HT1080 (cell line): ENCODE measurements at regions not wholly inside any gene's neighbourhood (a gene's known extent, or its start where the extent isn't known, plus 50 kb on each side); places are given as distances from the start of the nearest gene placed in this dataset.

ENCODE experiments used
- DNase-seq: peaks from one replicate; pipeline ENCODE4 v3.0.0-alpha.2; 2015; ENCODE audit warnings: low read depth

DNA sequence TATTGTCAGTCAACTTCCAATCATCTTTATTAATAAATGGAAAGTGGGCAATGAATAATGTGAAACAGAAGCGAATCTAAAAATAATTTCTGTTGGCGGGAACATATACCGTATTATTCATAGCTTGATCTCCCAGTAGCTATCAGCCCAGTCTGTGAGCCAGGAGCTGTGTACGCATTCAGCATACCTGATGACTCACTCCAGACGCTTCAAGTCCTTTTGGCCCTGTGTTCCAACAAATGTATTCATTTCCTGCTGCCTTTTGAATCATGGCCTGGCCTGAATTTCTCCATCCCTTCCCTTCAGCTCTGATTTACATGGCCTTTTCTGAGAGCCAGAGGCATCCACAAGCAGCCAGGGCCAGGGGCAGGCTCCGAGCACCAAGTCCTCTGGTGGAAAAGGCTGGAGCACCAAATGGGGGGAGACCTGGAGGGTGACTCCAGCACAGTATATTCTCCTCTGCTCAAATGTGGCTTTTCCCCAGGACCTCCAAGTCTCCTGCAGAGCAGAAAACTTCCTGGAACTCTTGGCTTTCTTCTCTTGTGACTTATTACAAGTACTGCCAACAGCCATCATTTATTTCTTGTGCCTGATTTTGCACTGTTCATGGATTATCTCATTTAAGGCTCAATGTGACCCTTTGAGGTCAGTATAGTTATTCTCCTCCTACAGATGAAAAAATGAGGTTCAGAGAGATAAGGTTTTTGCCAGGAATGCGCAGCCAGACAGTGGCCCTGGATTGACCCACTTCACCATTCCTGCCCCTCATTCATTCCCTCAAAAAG, 108.7 kb downstream of the EN1 start:
- peak; percentile 90 for DNase-seq

DNA sequence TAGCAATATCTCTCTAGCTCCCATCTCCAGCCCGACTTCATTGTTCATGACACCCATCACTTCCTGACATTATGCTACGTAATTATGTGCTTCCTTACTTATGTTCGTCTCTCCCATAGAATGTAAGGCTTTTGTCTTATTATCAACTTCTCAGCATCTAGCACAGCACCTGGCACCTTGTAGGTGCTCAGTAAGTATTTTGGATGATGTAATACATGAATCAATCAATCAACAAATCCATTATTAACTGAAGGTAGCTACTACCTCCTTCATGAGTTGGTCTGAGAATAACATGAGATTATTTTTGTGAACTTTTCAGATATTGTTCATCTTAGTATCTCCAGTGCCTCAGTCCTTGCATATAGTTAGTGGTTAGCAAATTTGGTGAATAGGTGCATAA, 109.3 kb downstream of the EN1 start:
- no peak for DNase-seq

DNA sequence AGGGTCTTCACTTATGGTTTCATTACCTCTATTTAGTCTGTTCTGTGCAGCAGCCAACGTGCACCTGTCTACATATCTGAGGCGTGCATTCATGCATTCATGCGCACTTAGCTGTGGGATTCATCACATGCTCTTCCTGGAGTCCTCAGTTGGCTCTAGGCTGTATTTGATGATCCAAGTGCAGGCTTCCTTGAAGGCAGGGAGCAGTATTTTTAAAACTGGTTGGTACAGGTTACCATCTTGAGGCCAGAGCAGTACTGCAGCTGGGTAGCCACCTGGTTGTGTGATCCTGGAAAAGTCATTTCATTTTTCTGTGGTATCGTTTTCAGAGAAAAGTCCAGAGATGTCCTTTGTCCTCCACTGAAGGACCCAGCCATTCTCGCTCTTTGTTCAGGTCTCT, 109.8 kb downstream of the EN1 start:
- no peak for DNase-seq

DNA sequence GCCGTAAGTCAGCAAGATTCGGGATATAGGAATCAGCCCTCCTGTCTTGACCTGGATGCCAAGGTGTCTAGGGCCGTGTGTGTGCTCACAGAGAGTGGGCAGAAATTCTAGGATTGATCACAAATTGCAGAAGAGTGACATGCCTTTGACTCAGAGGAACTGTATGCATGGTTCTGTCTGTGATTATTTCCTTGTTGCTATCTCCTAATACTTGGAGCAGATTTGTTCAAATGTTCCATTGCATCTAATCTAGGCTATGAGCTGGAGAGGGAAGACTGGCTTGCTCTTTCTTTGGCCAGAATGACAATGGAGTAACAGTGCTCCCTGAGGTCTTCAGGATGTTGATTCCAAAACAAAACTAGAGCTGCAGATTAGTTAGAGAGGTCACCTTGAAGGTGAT, 115.0 kb downstream of the EN1 start:
- DNase-seq: no peak

DNA sequence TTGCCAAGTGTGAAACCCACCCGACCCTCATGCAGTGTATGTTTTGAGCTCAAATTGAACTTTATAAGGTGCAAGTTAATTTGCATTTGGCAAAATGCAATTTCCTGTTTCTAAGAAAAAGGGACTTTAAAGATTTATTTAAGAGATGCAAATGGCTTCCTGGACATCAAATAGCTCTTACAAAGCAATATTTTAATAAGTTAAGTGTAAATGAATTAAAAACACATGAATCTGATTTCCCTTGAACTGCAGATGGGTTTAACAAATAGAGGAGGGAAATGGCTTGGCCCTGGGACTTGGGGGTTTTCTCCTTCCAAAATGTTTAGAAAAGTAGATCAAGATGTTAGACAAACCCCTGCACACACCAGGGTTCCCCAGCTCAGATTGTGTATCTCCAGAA, 116.0 kb downstream of the EN1 start:
- no peak for DNase-seq

DNA sequence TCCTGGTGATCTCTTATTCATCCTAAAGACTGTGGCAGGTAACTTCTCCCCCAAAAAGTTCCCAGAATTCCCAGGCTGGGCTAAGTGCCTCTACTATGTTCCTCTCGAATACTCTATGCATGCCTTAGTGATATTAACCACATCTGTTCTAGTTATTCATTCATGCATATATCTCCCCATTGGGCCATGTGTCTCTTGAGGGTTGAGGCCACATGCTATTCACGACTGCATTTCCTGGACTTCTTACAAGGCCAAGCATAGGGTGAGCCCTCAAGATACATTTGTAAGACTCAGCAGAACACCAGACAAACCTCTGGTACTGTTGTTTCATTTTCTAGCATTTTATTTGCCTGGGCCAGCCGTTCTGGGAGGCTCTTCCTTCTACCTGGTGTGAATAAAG, 117.0 kb downstream of the EN1 start:
- no peak for DNase-seq

DNA sequence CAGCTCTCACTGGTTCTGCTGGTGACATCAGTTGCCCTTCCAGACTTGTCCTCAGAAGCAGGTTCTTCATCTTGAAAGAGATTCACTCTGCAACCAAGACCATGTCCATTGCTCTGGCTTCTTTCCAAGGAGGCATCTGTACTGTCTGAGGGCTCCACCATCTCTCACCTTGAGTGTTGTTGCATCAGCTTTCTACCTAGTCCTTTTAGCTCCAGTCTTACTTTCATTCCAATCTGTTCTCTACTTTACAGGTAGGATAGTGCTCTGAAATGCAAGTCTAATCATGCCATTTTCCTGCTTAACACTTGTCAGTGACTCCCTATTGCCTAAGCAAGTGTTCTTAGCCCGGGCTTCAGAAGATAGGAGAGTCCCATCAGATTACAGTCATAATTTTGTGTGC, 117.7 kb downstream of the EN1 start:
- DNase-seq: no peak

DNA sequence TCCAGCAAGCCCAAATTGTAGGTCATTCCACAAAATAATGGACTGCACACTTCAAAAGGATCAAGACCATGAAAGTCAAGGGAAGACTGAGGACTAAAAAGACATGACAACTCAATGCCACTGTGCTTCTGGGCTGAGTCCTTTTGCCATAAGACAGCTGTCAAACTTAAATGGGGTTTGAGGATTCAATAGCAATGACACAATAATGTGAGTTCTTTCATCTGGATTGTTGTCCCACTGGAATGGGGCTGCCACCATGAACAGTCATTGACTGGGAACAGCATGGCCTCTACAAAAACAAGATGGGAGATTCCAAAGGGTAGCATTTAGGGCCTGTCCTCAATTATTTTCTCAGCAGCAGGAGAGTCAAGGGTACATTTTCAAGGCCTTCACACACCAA, 118.5 kb downstream of the EN1 start:
- DNase-seq: no peak

DNA sequence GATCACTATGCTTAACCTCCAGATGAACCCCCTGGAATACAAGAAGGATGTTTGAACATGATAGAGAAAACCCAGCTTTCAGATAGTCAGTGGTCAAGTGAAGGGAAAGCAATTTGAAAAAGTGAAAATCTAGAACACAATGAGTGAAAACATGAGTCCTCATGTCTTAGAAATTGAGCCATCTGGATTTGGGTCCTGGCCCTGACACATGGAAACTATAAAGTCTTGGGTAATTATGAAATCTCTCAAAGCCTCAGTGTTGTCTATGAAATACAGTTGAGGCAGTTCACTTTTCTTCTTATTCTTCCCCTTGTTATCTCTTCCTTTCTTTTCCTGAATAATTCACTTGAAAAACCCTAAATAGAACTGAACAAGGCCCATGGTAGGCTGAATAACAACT, 120.6 kb downstream of the EN1 start:
- no peak for DNase-seq

DNA sequence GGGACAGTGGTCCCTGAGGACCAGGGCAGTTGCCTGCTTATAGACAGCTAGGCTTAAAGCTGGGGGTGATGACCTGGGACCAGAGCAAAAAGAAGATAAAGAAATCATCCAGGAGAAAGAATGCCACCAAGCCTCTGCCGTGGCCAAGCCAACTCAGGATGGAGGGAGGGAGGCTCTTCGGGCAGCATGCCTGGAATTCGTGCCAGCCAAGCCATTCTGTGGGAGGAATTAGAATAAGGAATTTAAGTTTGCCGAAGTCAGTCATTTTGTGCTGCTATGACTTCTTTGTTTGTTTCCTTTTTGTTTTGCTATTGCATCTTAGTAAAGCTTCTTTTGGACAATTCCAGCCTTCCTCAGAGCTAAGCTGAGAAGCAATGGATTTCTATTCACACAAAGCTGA, 124.1 kb downstream of the EN1 start:
- DNase-seq: no peak

DNA sequence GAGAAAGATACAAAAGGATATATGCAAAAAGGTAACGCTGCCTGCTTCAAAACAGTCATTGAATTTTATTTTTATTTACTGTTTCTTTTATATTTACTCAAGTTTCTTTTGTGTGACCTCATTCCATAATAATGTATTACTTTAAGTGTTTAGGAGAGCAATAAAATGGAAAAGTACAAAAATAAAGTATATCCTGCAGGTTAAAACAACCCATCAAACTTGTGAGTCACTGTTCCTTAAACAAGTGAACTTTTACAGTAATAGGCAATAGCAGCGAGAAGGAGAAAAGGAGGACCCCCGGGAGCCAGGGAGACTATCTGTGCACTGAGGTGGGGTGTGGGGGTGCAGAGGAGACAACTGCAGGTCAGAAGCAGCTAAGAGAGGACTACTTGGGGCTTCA, 124.5 kb downstream of the EN1 start:
- DNase-seq: no peak

DNA sequence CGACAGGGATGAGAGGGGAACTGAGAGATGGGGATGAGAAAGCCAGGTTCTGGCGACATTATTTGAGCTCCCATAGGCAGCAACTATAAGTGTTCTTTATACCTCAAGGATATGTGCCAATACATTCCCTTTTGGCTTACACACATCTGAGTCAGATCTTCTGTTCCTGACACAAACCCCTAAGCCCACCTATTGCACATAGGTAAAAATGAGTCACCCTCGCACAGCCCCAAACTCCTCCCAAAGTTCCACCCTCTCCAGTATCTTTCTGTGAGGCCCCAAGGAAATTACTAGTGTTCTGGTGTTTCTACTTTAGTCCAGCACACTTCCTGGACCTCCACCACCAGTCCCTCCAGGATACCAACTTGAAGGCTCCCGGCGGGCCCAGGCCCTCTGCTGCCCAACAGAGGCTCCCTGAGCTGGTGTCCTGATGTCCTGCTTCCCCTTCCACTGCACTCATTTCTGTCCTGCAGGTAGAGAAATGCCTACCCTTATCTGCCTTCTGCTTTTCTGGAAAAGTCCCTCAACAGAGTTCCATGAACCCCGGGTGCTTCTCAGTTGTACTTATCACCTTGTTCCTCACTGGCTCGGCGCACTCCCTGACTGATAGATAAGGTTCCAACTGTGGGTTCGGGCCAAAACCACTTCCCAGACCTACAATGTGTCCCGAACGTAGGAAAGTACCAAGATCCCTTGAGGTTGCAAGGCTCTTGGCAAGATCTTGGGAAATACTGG, 125.5 kb downstream of the EN1 start:
- peak; percentile 37 for DNase-seq

DNA sequence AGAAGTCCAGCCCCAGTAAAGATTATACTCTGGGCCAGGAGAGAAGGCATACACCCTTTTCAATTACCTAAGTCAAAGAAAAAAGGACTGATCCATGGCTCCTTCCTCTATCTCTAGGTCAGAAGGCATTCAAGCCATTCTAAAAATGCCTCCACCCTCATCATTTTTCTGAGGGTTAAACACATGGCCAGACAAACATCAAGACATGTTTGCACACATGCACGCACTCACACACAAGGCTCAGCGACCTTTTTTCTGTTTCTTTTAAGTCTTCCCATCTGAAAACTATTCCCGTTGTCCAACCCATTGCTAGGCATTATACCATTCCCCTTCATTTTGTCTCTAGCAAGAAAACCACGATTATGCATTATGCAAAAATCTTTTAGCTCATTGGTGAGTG, 126.6 kb downstream of the EN1 start:
- DNase-seq: no peak

DNA sequence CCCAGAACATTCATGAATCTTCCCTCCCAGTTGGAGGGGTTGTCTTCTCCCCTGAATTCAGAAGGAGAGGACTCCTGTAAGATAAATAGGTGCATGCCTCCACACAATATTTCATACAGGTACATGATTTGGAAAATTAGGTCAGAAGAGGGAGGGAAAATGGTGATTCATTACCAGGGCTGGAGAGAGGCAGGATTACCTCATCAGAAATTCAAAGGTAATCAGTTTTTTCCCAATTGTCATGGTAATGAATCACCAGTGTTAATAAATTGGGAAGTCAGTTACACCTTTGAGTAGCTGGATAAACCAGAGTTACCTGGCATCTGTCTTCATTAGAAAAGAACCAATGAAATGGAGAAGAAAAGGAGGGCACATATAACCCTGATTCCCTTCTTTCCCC, 128.5 kb downstream of the EN1 start:
- DNase-seq: no peak

DNA sequence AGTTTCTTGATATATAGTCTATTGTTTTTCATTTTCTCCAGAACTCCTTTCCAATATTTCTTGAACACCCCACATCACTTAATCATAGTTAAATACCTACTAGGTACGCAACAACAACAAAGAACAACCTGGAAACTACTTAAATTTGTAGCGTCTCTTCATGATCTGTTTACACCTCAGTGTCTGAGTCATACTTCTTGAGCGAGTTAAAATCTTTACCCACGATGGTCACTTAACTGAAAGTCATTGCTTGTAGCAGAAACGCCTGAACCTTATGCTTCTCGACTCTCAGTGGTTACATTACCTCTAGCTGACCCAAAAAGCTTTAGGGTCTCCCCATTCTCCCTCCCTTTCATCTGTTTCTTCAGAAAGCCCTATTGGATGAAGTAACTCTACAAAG, 131.3 kb downstream of the EN1 start:
- no peak for DNase-seq

DNA sequence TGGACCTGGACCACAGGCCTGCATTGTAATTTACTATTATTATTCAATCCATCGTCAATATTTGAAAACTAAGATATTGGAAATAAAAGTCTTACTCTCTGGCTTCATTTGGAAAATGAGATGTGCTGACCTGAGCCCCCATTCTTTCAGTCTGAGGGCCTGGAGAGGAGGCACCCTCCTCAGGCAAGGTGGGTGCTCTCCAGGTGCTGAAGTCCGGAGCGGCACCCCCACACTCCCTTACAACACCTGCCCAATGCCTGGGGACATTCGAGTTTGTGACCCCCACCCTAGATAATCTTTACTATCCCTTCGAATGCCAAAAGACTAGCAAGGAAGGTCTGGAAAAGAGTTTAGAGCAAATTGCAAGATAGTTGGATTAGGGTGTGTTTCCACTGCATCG, 133.3 kb downstream of the EN1 start:
- no peak for DNase-seq

DNA sequence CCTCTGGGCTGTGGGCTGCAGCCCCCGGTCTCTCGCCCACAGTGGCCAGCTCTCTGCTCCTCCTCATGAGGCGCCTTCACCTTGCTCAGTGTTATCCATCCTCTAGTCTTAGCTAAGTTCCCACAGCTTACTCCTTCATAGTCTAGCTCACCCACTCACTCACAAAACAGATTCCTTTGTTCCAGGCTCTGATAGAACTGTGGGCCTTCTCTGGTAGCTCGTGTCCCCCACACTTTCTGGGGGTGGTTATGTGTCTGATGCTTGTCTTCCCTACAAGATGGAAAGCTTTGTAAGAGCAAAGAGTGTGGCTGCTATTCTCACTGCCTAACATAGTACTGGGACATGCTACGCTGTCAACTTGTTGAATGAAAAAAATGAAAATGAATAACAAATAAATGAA, 135.8 kb downstream of the EN1 start:
- DNase-seq: no peak

DNA sequence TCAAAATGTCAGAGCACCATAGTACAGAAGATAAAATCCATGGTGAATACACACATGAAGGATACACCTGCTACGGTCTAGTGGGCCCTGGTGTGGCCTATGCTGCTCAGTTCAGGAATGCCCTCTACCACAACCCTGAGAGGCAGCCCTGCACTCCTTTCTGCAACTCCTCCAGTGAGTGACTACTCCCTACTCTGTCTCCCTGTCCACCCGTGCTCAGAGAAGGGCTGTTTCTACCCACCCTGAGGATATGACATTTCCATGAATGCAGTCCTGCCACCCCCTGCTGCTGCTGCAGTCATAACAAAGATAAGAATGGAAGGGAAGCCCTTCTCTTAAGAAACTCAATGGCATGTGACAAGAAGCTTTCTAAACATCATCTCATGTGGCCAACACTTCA, 137.0 kb downstream of the EN1 start:
- no peak for DNase-seq

DNA sequence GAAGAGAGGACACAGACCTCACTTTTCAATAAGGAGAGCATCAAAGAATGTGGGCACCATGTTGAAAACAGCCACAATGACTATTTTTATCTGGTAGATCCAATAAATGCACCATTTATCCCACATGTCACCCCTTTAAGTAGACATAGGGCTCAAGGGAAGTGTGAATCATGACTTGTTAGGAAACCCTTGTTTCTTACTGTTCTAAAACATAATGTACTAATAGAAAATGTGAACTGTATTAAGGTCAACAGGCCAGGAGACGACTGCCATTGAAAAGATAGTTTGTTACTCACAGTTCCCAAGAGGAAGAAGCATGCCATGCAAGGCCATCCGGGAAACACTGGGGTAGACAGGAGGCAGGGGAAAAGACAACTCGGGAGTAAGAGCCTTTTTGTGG, 137.7 kb downstream of the EN1 start:
- no peak for DNase-seq

DNA sequence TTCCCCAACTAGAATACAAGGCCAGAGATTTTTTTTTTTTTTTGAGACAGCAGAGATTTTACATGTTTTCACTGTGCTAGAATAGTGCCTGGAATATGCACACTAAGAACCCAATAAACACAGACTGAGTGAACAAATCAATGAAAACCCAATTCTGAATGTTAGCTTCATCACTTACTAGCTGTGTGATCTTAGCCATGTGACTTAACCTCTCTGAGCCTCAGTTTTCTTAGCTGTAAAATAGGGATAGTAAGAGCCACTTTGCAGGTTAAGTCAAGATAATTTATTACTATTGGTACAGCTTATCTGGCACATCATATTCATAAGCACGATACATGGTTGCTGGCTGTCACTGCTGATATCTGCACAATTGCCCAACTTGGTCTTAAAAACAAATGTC, 140.6 kb downstream of the EN1 start:
- no peak for DNase-seq

DNA sequence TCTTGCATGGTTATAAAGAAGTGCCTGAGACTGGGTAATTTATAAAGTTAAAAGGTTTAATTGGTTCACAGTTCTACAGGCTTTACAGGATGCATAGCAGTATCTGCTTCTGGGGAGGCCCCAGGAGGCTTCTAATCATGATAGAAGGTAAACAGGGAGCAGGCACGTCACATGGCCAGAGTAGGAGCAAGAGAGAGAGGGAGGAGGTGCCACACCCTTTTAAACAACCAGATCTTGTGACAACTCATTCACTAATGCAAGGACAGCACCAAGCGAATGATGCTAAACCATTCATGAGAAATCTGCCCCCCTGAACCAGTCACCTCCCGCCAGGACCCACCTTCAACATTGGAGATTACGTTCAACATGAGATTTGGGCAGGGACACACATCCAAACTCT, 141.1 kb downstream of the EN1 start:
- no peak for DNase-seq

DNA sequence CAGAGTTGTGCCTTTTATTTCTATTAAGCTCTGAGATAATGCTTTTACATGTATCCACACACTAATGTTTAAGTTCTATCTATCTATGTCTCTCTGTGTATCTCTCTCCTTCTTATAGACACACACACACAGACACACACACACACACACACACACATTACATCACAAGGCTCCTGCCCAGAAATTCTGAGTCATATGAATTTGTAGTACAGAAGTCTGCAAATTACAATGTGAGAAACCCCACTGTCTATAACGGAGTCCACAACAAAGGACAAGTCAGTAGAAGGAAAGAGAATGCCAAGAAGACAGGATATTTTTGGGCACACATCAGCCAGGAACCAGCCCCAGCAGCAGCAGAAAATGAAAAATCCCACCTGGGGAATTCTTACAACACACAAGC, 142.4 kb downstream of the EN1 start:
- peak; percentile 37 for DNase-seq

DNA sequence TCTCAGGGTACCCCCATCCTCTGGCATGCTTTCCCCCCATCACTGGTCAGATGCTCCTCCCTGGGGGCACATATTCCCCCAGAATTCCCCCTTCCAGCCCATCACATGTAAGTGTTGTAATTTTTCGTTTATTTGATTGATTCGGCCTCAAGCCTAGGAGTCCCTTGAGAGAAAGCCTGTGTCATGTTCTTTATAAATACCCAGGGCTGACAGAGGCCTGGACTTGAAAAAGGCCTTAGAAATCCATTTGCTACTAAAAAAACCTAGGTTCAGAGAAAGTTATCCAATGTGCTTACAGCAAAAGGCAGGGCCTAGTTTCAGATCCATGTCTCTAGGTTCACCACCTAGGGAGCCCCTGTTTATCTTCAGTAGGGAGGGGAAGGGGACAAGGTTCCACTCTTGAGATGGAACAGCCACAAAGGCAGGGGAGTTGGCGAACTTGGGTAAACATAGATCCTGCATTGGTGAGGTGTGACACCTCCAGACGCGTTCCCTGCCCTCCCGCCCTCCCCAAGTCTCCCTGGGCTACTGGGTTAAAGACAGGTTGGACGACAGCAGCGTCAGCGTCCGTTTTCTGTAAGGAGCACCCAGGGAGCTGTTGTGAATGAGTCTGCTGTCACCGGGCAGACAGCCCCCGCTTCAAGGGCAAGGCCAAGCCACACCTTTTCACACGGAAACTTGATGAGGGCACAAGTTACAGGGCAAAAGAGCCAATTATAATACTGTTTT, 147.8 kb downstream of the EN1 start:
- DNase-seq: no peak
